GM12878 (cell line): ENCODE measurements at regions not wholly inside any gene's neighbourhood (a gene's known extent, or its start where the extent isn't known, plus 50 kb on each side); places are given as distances from the start of the nearest gene placed in this dataset.

Experiments used
- ATAC-seq: fragments of 200-7000 bp; cut with Tn5 transposase; 3 replicates; pipeline ENCODE4 v1.9.1; 2020; ENCODE audit warnings: mild to moderate bottlenecking, moderate library complexity
- BruUV-seq: library from RNA; stranded (reverse); fragments of 400-500 nt; replicated peaks from 2 replicates; lab custom pipeline; 2021; lab: Mats Ljungman, UMichigan
- CTCF ChIA-PET: fragments of 300-600 bp; sonication (Branson Sonifier 250); formaldehyde crosslinking; extraction: SDS; loops from one replicate; lab custom pipeline; 2021; ENCODE audit warnings: inconsistent platforms; lab: Yijun Ruan, JAX
- POLR2A ChIA-PET: fragments of 350-600 bp; formaldehyde crosslinking; extraction: SDS; loops from one replicate; lab custom pipeline; 2021; ENCODE audit warnings: inconsistent platforms; lab: Charles Lee
- RAD21 ChIA-PET: fragments of 300-600 bp; sonication (Branson Sonifier 250); formaldehyde crosslinking; loops from one replicate; lab custom pipeline; 2023; ENCODE audit warnings: antibody characterized with exemption; ENCODE audit not compliant: unreplicated experiment; lab: Charles Lee
- SMC1A ChIA-PET: fragments of 300-600 bp; sonication (Branson Sonifier 250); formaldehyde crosslinking; loops from one replicate; lab custom pipeline; 2023; ENCODE audit not compliant: unreplicated experiment, uncharacterized antibody; lab: Charles Lee
- DNase-seq: peaks from one replicate; pipeline ENCODE4 v3.0.0-alpha.2; 2011; ENCODE audit warnings: low read depth, low spot score
- FAIRE-seq: peaks from 3 replicates; lab custom pipeline; 2011; peaks lifted over from hg19 to GRCh38; lab: Jason Lieb, UNC
- H2AFZ ChIP-seq: 2 replicates; pipeline ENCODE4 v1.6.0; 2011; ENCODE audit warnings: low read depth, low read length, control low read depth; ENCODE audit not compliant: control insufficient read depth
- H3K27ac ChIP-seq: 2 replicates; pipeline ENCODE4 v1.5.1; 2011; ENCODE audit warnings: control low read depth; ENCODE audit not compliant: control insufficient read depth, insufficient read depth
- H3K27me3 ChIP-seq, 2 experiments: replicated peaks in 1 of 2; 2 replicates each; pipeline versions ENCODE4 v1.6.0 to v1.6.1; 2011; ENCODE audit warnings: low read length in 1 of 2; ENCODE audit not compliant: control insufficient read depth in 2 of 2, insufficient read depth in 2 of 2
- H3K36me3 ChIP-seq, 2 experiments: 2 replicates each; pipeline ENCODE4 v1.5.1; 2011; ENCODE audit warnings: low read length in 1 of 2; ENCODE audit not compliant: control insufficient read depth in 2 of 2, insufficient read depth in 2 of 2
- H3K4me1 ChIP-seq: 2 replicates; pipeline ENCODE4 v1.6.1; 2011; ENCODE audit warnings: mild to moderate bottlenecking, low read length, moderate library complexity, mixed read lengths; ENCODE audit not compliant: control insufficient read depth, insufficient read depth
- H3K4me2 ChIP-seq: 2 replicates; pipeline ENCODE4 v1.6.0; 2011; ENCODE audit warnings: control low read depth; ENCODE audit not compliant: control insufficient read depth, insufficient read depth
- H3K4me3 ChIP-seq: fragments of 200-600 bp; sonication (generic); 2 replicates; pipeline ENCODE4 v1.5.1; 2016
- H3K79me2 ChIP-seq: 2 replicates; pipeline ENCODE4 v1.6.0; 2011; ENCODE audit warnings: low read length; ENCODE audit not compliant: control insufficient read depth, insufficient read depth
- H3K9ac ChIP-seq: 2 replicates; pipeline ENCODE4 v1.8.0; 2011; ENCODE audit warnings: low read length, control low read depth, mixed read lengths; ENCODE audit not compliant: control insufficient read depth, insufficient read depth
- H3K9me3 ChIP-seq: replicated peaks from 3 replicates; pipeline ENCODE4 v1.5.1; 2011; ENCODE audit warnings: mild to moderate bottlenecking, low read length; ENCODE audit not compliant: control insufficient read depth, insufficient read depth
- H4K20me1 ChIP-seq: 2 replicates; pipeline ENCODE4 v1.6.0; 2011; ENCODE audit not compliant: control insufficient read depth, insufficient read depth
- BCL3 ChIP-seq: IDR thresholded peaks from 2 replicates; pipeline ENCODE4 v1.6.1; 2011; ENCODE audit warnings: borderline replicate concordance, low read depth, mild to moderate bottlenecking, moderate library complexity, low read length; ENCODE audit not compliant: insufficient read depth, poor library complexity, severe bottlenecking
- CBFB ChIP-seq: IDR thresholded peaks from 2 replicates; pipeline ENCODE4 v1.6.1; 2016; ENCODE audit warnings: antibody characterized with exemption, low read depth
- CEBPB ChIP-seq, 2 experiments: fragments of 150-350 bp in 1 of 2; IDR thresholded peaks; 2 replicates each; pipeline ENCODE4 v1.6.1; 2012 to 2014; ENCODE audit warnings: low read depth in 2 of 2, low read length in 2 of 2, borderline replicate concordance in 1 of 2, inconsistent platforms in 1 of 2
- CREM ChIP-seq: IDR thresholded peaks from 2 replicates; pipeline ENCODE4 v1.6.1; 2014; ENCODE audit warnings: antibody characterized with exemption, low read depth
- FOXK2 ChIP-seq: fragments of 450-650 bp; IDR thresholded peaks from 2 replicates; pipeline ENCODE4 v1.6.1; 2017; ENCODE audit warnings: mild to moderate bottlenecking, moderate library complexity
- MTA2 ChIP-seq: fragments of 450-650 bp; IDR thresholded peaks from 2 replicates; pipeline ENCODE4 v1.6.1; 2016; ENCODE audit warnings: low read depth, mild to moderate bottlenecking, moderate library complexity
- NFYA ChIP-seq: IDR thresholded peaks from 2 replicates; pipeline ENCODE4 v1.6.1; 2011; ENCODE audit warnings: low read depth, mild to moderate bottlenecking, low read length, improper control_type of control experiment, borderline replicate concordance
- NKRF ChIP-seq: fragments of 450-650 bp; conservative IDR thresholded peaks from 2 replicates; pipeline ENCODE4 v1.6.1; 2017; ENCODE audit warnings: mild to moderate bottlenecking, moderate library complexity
- RELA ChIP-seq: fragments of 450-650 bp; IDR thresholded peaks from 2 replicates; pipeline ENCODE4 v1.8.0; 2014; ENCODE audit warnings: borderline replicate concordance; ENCODE audit not compliant: partially characterized antibody
- TCF12 ChIP-seq: IDR thresholded peaks from 2 replicates; pipeline ENCODE4 v1.6.1; 2011; ENCODE audit warnings: low read depth, mild to moderate bottlenecking, low read length
- WRNIP1 ChIP-seq: IDR thresholded peaks from 2 replicates; pipeline ENCODE4 v1.6.1; 2011; ENCODE audit warnings: low read depth, low read length, improper control_type of control experiment, borderline replicate concordance
- ZBTB4 ChIP-seq: fragments of 450-650 bp; formaldehyde crosslinking; IDR thresholded peaks from 2 replicates; pipeline ENCODE4 v1.4.0; 2022; ENCODE audit warnings: mild to moderate bottlenecking, moderate library complexity
- ZNF592 ChIP-seq: fragments of 450-650 bp; IDR thresholded peaks from 2 replicates; pipeline ENCODE4 v1.6.1; 2017; ENCODE audit warnings: mild to moderate bottlenecking, moderate library complexity
- WGBS: methylation state at CpG from one replicate; pipeline ENCODE4 v1.1.6; 2016; ENCODE audit warnings: low lambda C conversion rate; ENCODE audit not compliant: insufficient replicate concordance, insufficient coverage; ENCODE audit errors: missing lambda C conversion rate; 5-methylcytosine and 5-hydroxymethylcytosine counted together
- in situ Hi-C: fragments of 300-500 bp; cut with MboI; formaldehyde crosslinking; loops from 9 replicates; pipeline ENCODE4 v1.14.3; 2018; ENCODE audit warnings: mixed read lengths
- intact Hi-C: fragments of 100-400 bp; cut with micrococcal nuclease; formaldehyde crosslinking; loops from one replicate; pipeline ENCODE4 v1.14.2; 2022; ENCODE audit not compliant: unreplicated experiment

- no peak for ATAC-seq
Measured at GRCh38 chr6:22833191-22833590, 263.8 kb downstream of the HDGFL1 start.

More at GRCh38 chr6:22833191-22833590, 263.8 kb downstream of the HDGFL1 start:
- no peak overlapping the region for H3K4me2 ChIP-seq
- TF ChIP-seq FOXK2 (no peak), TCF12 (no peak), BCL3 (no peak), CEBPB (IDR thresholded peaks at IDR 0.05; ENCODE audit: borderline replicate concordance in 1 of 2, low read depth in 2 of 2, low read length in 2 of 2) (no peak), ZBTB4 (CRISPR knock-in tag) (no peak), NKRF (no peak), RELA (no peak), CBFB (no peak), CREM (no peak), NFYA (no peak), WRNIP1 (no peak), ZNF592 (no peak), MTA2 (no peak)
- no peaks in the 10 kb centered on the region for H3K9me3 ChIP-seq
- no peak overlapping the region for H3K27ac ChIP-seq
- DNase-seq, result no peak
- ChIA-PET SMC1A (no interaction called here), RAD21 (no interaction called here), POLR2A (no interaction called here), CTCF (no interaction called here)
- in situ Hi-C loops, result no loop called here
- H3K4me1 ChIP-seq, result no peaks in the 10 kb centered on the region
- H3K9ac ChIP-seq, result no peak overlapping the region
- 22% methylated on average over 3 of the region's 3 CpGs for WGBS
- H3K27me3 ChIP-seq, result no peaks in the 10 kb centered on the region
- no peaks in the 10 kb centered on the region for H4K20me1 ChIP-seq
- H2AFZ ChIP-seq, result no peak overlapping the region
- no peaks in the 10 kb centered on the region for H3K36me3 ChIP-seq
- no TSS peak for BruUV-seq
- intact Hi-C loops, result no loop called here
- H3K79me2 ChIP-seq, result no peaks in the 10 kb centered on the region
- no peak for FAIRE-seq
- no peak overlapping the region for H3K4me3 ChIP-seq
